IMR-90 (cell line): ENCODE measurements at regions not wholly inside any gene's neighbourhood (a gene's known extent, or its start where the extent isn't known, plus 50 kb on each side); places are given as distances from the start of the nearest gene placed in this dataset.

Experiments used
- ATAC-seq: fragments of 200-7000 bp; cut with Tn5 transposase; 2 replicates; pipeline ENCODE4 v1.9.1; 2020; ENCODE audit warnings: low read depth, mild to moderate bottlenecking, moderate library complexity
- BruUV-seq: library from RNA; stranded (reverse); fragments of 400-500 nt; replicated peaks from 2 replicates; lab custom pipeline; 2021; lab: Mats Ljungman, UMichigan
- CTCF ChIA-PET: fragments of 300-600 bp; formaldehyde crosslinking; extraction: SDS; loops from one replicate; lab custom pipeline; 2021; ENCODE audit warnings: antibody characterized with exemption; lab: Yijun Ruan, JAX
- POLR2A ChIA-PET: fragments of 300-600 bp; sonication (Branson Sonifier 250); formaldehyde crosslinking; loops from one replicate; lab custom pipeline; 2022; ENCODE audit warnings: antibody characterized with exemption; ENCODE audit not compliant: unreplicated experiment; lab: Charles Lee
- DNase-seq: peaks from one replicate; pipeline ENCODE4 v3.0.0; 2013
- H2AFZ ChIP-seq: replicated peaks from 2 replicates; pipeline ENCODE3; 2013; ENCODE audit warnings: low read length, mild to moderate bottlenecking; ENCODE audit not compliant: poor library complexity
- H2AK5ac ChIP-seq: 2 replicates; pipeline ENCODE4 v1.6.1; 2013; ENCODE audit warnings: low read depth, low read length, inconsistent platforms
- H2AK9ac ChIP-seq: replicated peaks from 2 replicates; pipeline ENCODE3; 2013; ENCODE audit warnings: mild to moderate bottlenecking, low read depth, low read length, moderate library complexity; ENCODE audit not compliant: poor library complexity
- H2BK120ac ChIP-seq: 2 replicates; pipeline ENCODE4 v1.6.1; 2013; ENCODE audit warnings: low read depth, low read length, inconsistent platforms
- H2BK15ac ChIP-seq: 3 replicates; pipeline ENCODE4 v1.6.1; 2013; ENCODE audit warnings: low read depth, low read length, inconsistent platforms
- H2BK20ac ChIP-seq: 2 replicates; pipeline ENCODE4 v1.6.1; 2013; ENCODE audit warnings: low read depth, mild to moderate bottlenecking, inconsistent platforms, low read length, moderate library complexity
- H2BK5ac ChIP-seq: 2 replicates; pipeline ENCODE4 v1.6.1; 2013; ENCODE audit warnings: mild to moderate bottlenecking, low read depth, low read length, inconsistent platforms; ENCODE audit not compliant: poor library complexity, severe bottlenecking
- H3K14ac ChIP-seq: replicated peaks from 2 replicates; pipeline ENCODE4 v1.6.1; 2013; ENCODE audit warnings: low read depth, low read length, inconsistent platforms
- H3K18ac ChIP-seq: 2 replicates; pipeline ENCODE4 v1.6.1; 2013; ENCODE audit warnings: low read depth, low read length, control low read depth
- H3K23ac ChIP-seq: 2 replicates; pipeline ENCODE4 v1.6.1; 2013; ENCODE audit warnings: low read depth, low read length, inconsistent platforms
- H3K27ac ChIP-seq: 2 replicates; pipeline ENCODE4 v1.5.1; 2013; ENCODE audit warnings: mild to moderate bottlenecking, control low read depth, low read length; ENCODE audit not compliant: insufficient read depth
- H3K27me3 ChIP-seq: 2 replicates; pipeline ENCODE4 v1.6.1; 2013; ENCODE audit warnings: low read length; ENCODE audit not compliant: control insufficient read depth, insufficient read depth
- H3K36me3 ChIP-seq: 2 replicates; pipeline ENCODE4 v1.6.1; 2013; ENCODE audit warnings: low read length, mixed read lengths; ENCODE audit not compliant: control insufficient read depth, insufficient read depth
- H3K4ac ChIP-seq: 2 replicates; pipeline ENCODE4 v1.6.1; 2013; ENCODE audit warnings: low read depth, low read length, inconsistent platforms
- H3K4me1 ChIP-seq: 2 replicates; pipeline ENCODE4 v1.6.1; 2013; ENCODE audit warnings: low read length, mixed read lengths; ENCODE audit not compliant: control insufficient read depth, insufficient read depth
- H3K4me2 ChIP-seq: 2 replicates; pipeline ENCODE4 v1.6.1; 2013; ENCODE audit warnings: low read depth, mild to moderate bottlenecking, control low read depth, low read length, moderate library complexity
- H3K4me3 ChIP-seq: 2 replicates; pipeline ENCODE4 v1.5.1; 2013; ENCODE audit warnings: low read depth, mild to moderate bottlenecking, control low read depth, low read length, moderate library complexity; ENCODE audit not compliant: insufficient read depth
- H3K56ac ChIP-seq: 2 replicates; pipeline ENCODE4 v1.6.1; 2013; ENCODE audit warnings: low read length, inconsistent platforms; ENCODE audit not compliant: insufficient read depth; ENCODE audit errors: extremely low read depth
- H3K79me1 ChIP-seq, 2 experiments: 2 replicates each; pipeline ENCODE4 v1.6.1; 2013; ENCODE audit warnings: low read length in 2 of 2, inconsistent platforms in 1 of 2, low read depth in 1 of 2
- H3K9ac ChIP-seq: 2 replicates; pipeline ENCODE4 v1.6.1; 2013; ENCODE audit warnings: low read depth, low read length, control low read depth
- H3K9me1 ChIP-seq: 2 replicates; pipeline ENCODE4 v1.6.1; 2013; ENCODE audit warnings: low read length, inconsistent platforms; ENCODE audit not compliant: insufficient read depth
- H3K9me3 ChIP-seq: 2 replicates; pipeline ENCODE4 v1.6.1; 2013; ENCODE audit warnings: low read length; ENCODE audit not compliant: control insufficient read depth, insufficient read depth
- H4K20me1 ChIP-seq: 2 replicates; pipeline ENCODE4 v1.6.1; 2013; ENCODE audit warnings: low read length, inconsistent platforms; ENCODE audit not compliant: insufficient read depth
- H4K5ac ChIP-seq: 2 replicates; pipeline ENCODE4 v1.6.1; 2013; ENCODE audit warnings: mild to moderate bottlenecking, low read depth, low read length, control low read depth
- H4K8ac ChIP-seq, 2 experiments: 2 replicates each; pipeline ENCODE4 v1.6.1; 2013; ENCODE audit warnings: low read depth in 2 of 2, low read length in 2 of 2, control low read depth in 1 of 2, inconsistent platforms in 1 of 2
- H4K91ac ChIP-seq: 2 replicates; pipeline ENCODE4 v1.6.1; 2013; ENCODE audit warnings: low read depth, low read length, inconsistent platforms; ENCODE audit not compliant: insufficient read depth
- BHLHE40 ChIP-seq: fragments of 150-350 bp; IDR thresholded peaks from 2 replicates; pipeline ENCODE4 v1.6.1; 2016; ENCODE audit warnings: mild to moderate bottlenecking, low read depth, low read length
- MAZ ChIP-seq: IDR thresholded peaks from 2 replicates; pipeline ENCODE4 v1.6.1; 2012; ENCODE audit warnings: low read depth, mild to moderate bottlenecking, low read length, improper control_type of control experiment, moderate library complexity, borderline replicate concordance
- RCOR1 ChIP-seq: IDR thresholded peaks from 2 replicates; pipeline ENCODE4 v1.6.1; 2012; ENCODE audit warnings: mild to moderate bottlenecking, low read length, improper control_type of control experiment; ENCODE audit not compliant: insufficient replicate concordance
- SMC3 ChIP-seq: fragments of 150-350 bp; IDR thresholded peaks from 2 replicates; pipeline ENCODE4 v1.6.1; 2016; ENCODE audit warnings: low read depth, mild to moderate bottlenecking, antibody characterized with exemption, low read length, moderate library complexity
- WGBS, 2 experiments: methylation state at CpG; one replicate each; pipeline versions ENCODE4 v1.1.5 to v1.1.7; 2013; ENCODE audit warnings: missing lambda C conversion rate in 2 of 2; ENCODE audit not compliant: insufficient read length in 1 of 2; ENCODE audit errors: extremely low coverage in 2 of 2; 5-methylcytosine and 5-hydroxymethylcytosine counted together
- dilution Hi-C: fragments of 300-500 bp; cut with HindIII; formaldehyde crosslinking; loops from one replicate; pipeline ENCODE4 v1.14.3; 2018; ENCODE audit warnings: low sequenced_read_pairs; ENCODE audit not compliant: unreplicated experiment
- in situ Hi-C: fragments of 300-500 bp; cut with MboI; formaldehyde crosslinking; loops from 3 replicates; pipeline ENCODE4 v1.14.3; 2019; ENCODE audit warnings: low sequenced_read_pairs, inconsistent platforms, mixed read lengths
- intact Hi-C: fragments of 100-400 bp; cut with micrococcal nuclease; formaldehyde crosslinking; loops from 2 replicates; pipeline ENCODE4 v1.10.0; 2022
- TF ChIP-seq, protein P1 (sequence below): conservative IDR thresholded peaks from 2 replicates; pipeline ENCODE4 v1.5.1; 2012; ENCODE audit warnings: mild to moderate bottlenecking, low read depth, low read length, improper control_type of control experiment

DNA sequence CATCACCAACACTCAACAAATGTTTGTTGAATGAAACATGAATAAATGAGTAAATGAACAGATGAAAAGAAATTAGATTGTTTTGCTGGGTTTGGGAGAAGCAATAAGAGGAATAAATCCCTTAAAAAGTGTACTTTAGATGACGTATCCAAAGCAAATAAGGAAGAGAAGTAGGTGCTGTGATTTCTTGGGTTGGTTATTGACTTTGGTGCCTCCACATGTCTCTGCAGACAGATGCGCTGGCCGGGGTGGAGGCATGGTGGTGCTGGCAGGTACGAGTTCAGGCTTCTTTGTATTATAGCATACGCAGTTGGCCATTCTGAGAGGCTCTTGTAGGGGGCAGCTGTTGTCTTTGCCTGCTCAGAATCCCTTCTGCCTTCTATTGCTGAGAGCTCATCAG, 178.9 kb downstream of the POLR2M start:
- H3K9ac ChIP-seq, result no peak overlapping the region
- ATAC-seq, result no peak
- no peak overlapping the region for H2AK9ac ChIP-seq
- H2BK120ac ChIP-seq, result no peak overlapping the region
- H3K14ac ChIP-seq, result no peak overlapping the region
- H3K4me1 ChIP-seq, result no peaks in the 10 kb centered on the region
- no peak overlapping the region for H2AK5ac ChIP-seq
- in situ Hi-C loops (no loop called here), intact Hi-C loops (no loop called here), dilution Hi-C loops (no loop called here)
- H3K4me2 ChIP-seq, result no peak overlapping the region
- no peaks in the 10 kb centered on the region; the same call in 1 of the 2 replicates for H3K27me3 ChIP-seq
- no peaks in the 10 kb centered on the region for H4K20me1 ChIP-seq
- no peak overlapping the region for H4K5ac ChIP-seq
- BruUV-seq, result no TSS peak
- H3K56ac ChIP-seq, result no peak overlapping the region
- no peak for DNase-seq
- POLR2A ChIA-PET, result no interaction called here
- H4K8ac ChIP-seq, result no peak overlapping the region
- H3K79me1 ChIP-seq, result no peaks in the 10 kb centered on the region
- H3K23ac ChIP-seq, result no peak overlapping the region
- no peak overlapping the region for H2BK20ac ChIP-seq
- no peak overlapping the region for H3K4me3 ChIP-seq
- H2BK5ac ChIP-seq, result no peak overlapping the region
- H3K27ac ChIP-seq, result no peak overlapping the region
- H2BK15ac ChIP-seq, result no peak overlapping the region
- no peak overlapping the region for H2AFZ ChIP-seq
- TF ChIP-seq MAZ, result no peak
- TF ChIP-seq SMC3, result no peak
- TF ChIP-seq BHLHE40, result no peak
- TF ChIP-seq RCOR1, result no peak
- TF ChIP-seq, protein P1, sequence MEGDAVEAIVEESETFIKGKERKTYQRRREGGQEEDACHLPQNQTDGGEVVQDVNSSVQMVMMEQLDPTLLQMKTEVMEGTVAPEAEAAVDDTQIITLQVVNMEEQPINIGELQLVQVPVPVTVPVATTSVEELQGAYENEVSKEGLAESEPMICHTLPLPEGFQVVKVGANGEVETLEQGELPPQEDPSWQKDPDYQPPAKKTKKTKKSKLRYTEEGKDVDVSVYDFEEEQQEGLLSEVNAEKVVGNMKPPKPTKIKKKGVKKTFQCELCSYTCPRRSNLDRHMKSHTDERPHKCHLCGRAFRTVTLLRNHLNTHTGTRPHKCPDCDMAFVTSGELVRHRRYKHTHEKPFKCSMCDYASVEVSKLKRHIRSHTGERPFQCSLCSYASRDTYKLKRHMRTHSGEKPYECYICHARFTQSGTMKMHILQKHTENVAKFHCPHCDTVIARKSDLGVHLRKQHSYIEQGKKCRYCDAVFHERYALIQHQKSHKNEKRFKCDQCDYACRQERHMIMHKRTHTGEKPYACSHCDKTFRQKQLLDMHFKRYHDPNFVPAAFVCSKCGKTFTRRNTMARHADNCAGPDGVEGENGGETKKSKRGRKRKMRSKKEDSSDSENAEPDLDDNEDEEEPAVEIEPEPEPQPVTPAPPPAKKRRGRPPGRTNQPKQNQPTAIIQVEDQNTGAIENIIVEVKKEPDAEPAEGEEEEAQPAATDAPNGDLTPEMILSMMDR, result no peak
- H4K91ac ChIP-seq, result no peak overlapping the region
- CTCF ChIA-PET, result no interaction called here
- H3K36me3 ChIP-seq, result no peaks in the 10 kb centered on the region
- no CpG with 5 or more reads among the region's 5 CpGs for WGBS, 2 experiments
- H3K9me3 ChIP-seq, result no peaks in the 10 kb centered on the region
- H3K4ac ChIP-seq, result no peak overlapping the region
- no peak overlapping the region for H3K18ac ChIP-seq
- H3K9me1 ChIP-seq, result no peaks in the 10 kb centered on the region
